ENCODE measurements at regions not wholly inside any gene's neighbourhood (a gene's known extent, or its start where the extent isn't known, plus 50 kb on each side); places are given as distances from the start of the nearest gene placed in this dataset.

- H3K4me1 Mint-ChIP-seq (ENCODE audit: low read depth) = no peaks in the 10 kb centered on the region
- no peak for TF ChIP-seq CTCF (IDR thresholded peaks at IDR 0.05)
- peaks cover 14% of the 10 kb centered on the region for H3K27me3 Mint-ChIP-seq (ENCODE audit: low read depth)
- no peak for DNase-seq (ENCODE audit: low spot score)
- no peak overlapping the region for H3K4me3 Mint-ChIP-seq (ENCODE audit: unreplicated experiment)
- no peaks in the 10 kb centered on the region for H3K36me3 Mint-ChIP-seq (ENCODE audit: low read depth)
- no peaks in the 10 kb centered on the region for H3K9me3 Mint-ChIP-seq (ENCODE audit: low read depth)
- no peak overlapping the region for H3K27ac Mint-ChIP-seq (ENCODE audit: unreplicated experiment)
These were observed 596.6 kb downstream of the PLCL1 start for GRCh38 chr2:198400999-198401398.

GRCh38 chr2:198394208-198394607, 589.8 kb downstream of the PLCL1 start:
- Mint-ChIP-seq H3K4me1 (ENCODE audit: low read depth) (no peaks in the 10 kb centered on the region), H3K36me3 (ENCODE audit: low read depth) (no peaks in the 10 kb centered on the region), H3K27me3 (ENCODE audit: low read depth) (peaks cover 11% of the 10 kb centered on the region), H3K9me3 (ENCODE audit: low read depth) (no peaks in the 10 kb centered on the region), H3K4me3 (ENCODE audit: unreplicated experiment) (no peak overlapping the region), H3K27ac (ENCODE audit: unreplicated experiment) (no peak overlapping the region)
- no peak for DNase-seq (ENCODE audit: low spot score)
- no peak for TF ChIP-seq CTCF (IDR thresholded peaks at IDR 0.05)

GRCh38 chr2:198390670-198391069, 586.3 kb downstream of the PLCL1 start:
- Mint-ChIP-seq H3K27me3 (ENCODE audit: low read depth) (peaks cover 4% of the 10 kb centered on the region), H3K36me3 (ENCODE audit: low read depth) (no peaks in the 10 kb centered on the region), H3K4me3 (ENCODE audit: unreplicated experiment) (no peak overlapping the region), H3K4me1 (ENCODE audit: low read depth) (no peaks in the 10 kb centered on the region), H3K27ac (ENCODE audit: unreplicated experiment) (no peak overlapping the region), H3K9me3 (ENCODE audit: low read depth) (no peaks in the 10 kb centered on the region)
- DNase-seq (ENCODE audit: low spot score) = no peak
- no peak for TF ChIP-seq CTCF (IDR thresholded peaks at IDR 0.05)

GRCh38 chr2:198387677-198388076, 583.3 kb downstream of the PLCL1 start:
- peaks cover under 1% of the 10 kb centered on the region for H3K27me3 Mint-ChIP-seq (ENCODE audit: low read depth)
- TF ChIP-seq CTCF (IDR thresholded peaks at IDR 0.05) = no peak
- no peaks in the 10 kb centered on the region for H3K4me1 Mint-ChIP-seq (ENCODE audit: low read depth)
- no peaks in the 10 kb centered on the region for H3K36me3 Mint-ChIP-seq (ENCODE audit: low read depth)
- H3K27ac Mint-ChIP-seq (ENCODE audit: unreplicated experiment) = no peak overlapping the region
- H3K9me3 Mint-ChIP-seq (ENCODE audit: low read depth) = no peaks in the 10 kb centered on the region
- no peak for DNase-seq (ENCODE audit: low spot score)
- H3K4me3 Mint-ChIP-seq (ENCODE audit: unreplicated experiment) = no peak overlapping the region

- no peaks in the 10 kb centered on the region for H3K36me3 Mint-ChIP-seq (ENCODE audit: low read depth)
- no peaks in the 10 kb centered on the region for H3K9me3 Mint-ChIP-seq (ENCODE audit: low read depth)
- H3K4me1 Mint-ChIP-seq (ENCODE audit: low read depth) = no peaks in the 10 kb centered on the region
- H3K4me3 Mint-ChIP-seq (ENCODE audit: unreplicated experiment) = no peak overlapping the region
- peaks cover 4% of the 10 kb centered on the region for H3K27me3 Mint-ChIP-seq (ENCODE audit: low read depth)
- H3K27ac Mint-ChIP-seq (ENCODE audit: unreplicated experiment) = no peak overlapping the region
- no peak for TF ChIP-seq CTCF (IDR thresholded peaks at IDR 0.05)
- DNase-seq (ENCODE audit: low spot score) = no peak
These were observed 581.5 kb downstream of the PLCL1 start for GRCh38 chr2:198385856-198386255.

Measured in chondrocyte (in vitro differentiated cells).